Muscle of back (tissue), 3 donors: ENCODE measurements at regions not wholly inside any gene's neighbourhood (a gene's known extent, or its start where the extent isn't known, plus 50 kb on each side); places are given as distances from the start of the nearest gene placed in this dataset.
A peak's percentile ranks its signal among the peaks of the same experiment; 100 is the strongest.
"Not testable (repeated sequence)": the region's sequence is repeated elsewhere in the genome, so short reads cannot be mapped to it uniquely, and the experiment has no call there.

Experiments used
- DNase-seq, 3 donors: peaks; one replicate each; pipeline versions ENCODE4 v3.0.0 to v3.0.0-alpha.2; 2013

DNA sequence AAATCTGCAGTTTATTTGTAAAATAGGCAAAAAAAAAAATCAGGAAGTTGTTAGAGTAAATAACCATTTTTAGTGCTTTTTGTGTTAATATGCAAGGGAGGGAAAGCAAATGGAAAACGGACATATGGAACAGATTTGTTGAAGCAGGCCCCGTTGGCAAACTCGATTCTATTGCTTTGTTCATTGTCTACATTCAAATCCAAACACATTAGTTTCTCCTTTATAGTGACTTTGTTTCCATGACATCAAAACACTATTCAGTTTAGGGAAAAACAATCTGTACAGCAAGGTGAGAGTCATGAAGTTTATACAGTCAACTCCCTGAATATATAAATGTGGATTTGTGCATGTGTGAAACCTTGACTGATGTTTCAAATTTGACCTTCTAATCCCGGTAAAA lies 142.2 kb downstream of the FAM47A start:
- DNase-seq: peak; percentile 28 to 77 (median 63)

DNA sequence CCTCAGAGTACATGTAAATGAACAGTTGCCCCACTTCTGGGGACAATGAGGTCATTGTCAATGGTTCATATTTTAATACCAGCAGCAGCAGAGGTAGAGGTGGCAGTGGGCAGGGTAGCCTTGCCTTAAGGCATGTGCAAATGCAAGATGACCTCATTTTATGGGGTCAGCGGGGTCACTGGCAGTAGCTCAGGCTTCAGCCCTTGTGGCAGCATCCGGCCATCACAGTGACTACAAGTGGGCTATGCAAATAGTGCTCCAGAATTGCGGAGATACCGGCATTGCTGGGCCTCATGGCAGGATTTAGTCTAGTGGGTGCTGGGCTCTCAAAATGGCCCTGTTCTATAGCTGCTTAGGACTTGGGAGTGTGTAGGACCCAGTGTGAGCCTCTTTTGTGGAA lies 144.7 kb downstream of the FAM47A start:
- no peak for DNase-seq

DNA sequence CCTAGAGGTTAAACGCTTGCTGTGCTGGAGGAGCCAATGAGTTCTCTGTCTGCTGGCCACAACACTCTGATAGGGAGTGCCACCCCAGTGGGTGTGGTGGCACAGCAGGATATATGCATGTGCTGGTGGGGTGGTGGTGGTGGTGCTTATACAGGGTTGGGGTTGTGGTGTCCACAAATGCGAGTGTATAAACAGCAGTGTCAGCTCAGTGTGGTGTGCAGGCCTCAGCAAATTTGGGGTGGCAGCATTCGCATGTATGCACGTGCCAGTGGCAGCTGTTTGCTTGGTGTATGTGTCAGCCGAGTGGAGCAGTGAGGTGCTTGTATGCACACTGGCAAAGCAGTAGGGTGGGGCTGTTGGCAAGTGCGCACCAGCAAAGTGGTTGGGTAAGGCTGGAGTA lies 157.4 kb downstream of the FAM47A start:
- DNase-seq: no peak

DNA sequence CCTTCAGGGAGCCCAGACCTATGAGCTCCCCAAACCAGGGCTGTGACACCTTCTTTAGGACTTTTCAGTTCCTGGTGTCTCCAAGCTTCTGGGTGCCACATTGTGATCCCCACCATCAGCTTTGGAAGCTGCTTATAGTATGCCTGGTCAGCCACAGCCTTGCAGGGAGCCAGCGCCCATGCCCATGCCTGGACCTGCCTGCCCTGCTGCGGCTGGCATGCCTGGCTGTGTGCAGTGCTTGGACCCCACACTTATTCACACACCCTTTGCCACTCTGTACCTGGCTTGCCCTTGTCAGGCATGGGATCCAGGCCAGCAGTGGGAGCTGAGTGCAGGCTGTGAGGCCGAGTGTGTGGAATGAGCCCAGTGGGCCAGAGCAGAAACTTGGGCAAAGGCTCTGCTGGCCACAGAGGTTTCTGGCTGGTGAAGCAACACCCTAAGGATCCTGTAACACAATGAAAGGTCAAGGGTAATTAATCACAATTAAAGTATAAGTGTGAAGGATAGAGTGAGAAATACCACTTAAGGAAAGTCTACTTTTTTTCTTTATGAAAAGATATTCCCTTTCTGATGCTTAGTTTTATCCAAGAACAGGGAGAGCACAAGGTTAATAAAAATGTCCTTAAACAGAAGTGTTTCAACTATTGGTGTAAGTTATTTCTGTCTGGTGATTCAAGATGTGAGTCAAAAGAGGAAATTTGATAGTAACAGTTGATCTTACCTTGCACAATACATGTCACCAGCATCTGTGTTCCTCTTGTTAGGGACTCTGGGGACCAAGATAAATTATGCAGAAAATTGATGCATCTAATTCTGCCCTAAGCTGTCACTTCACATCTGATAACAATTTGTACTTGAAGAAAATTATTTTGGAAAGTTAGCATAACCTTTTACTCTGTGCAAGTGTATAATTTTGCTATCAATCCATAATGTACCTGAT lies 161.8 kb downstream of the FAM47A start:
- no peak for DNase-seq

DNA sequence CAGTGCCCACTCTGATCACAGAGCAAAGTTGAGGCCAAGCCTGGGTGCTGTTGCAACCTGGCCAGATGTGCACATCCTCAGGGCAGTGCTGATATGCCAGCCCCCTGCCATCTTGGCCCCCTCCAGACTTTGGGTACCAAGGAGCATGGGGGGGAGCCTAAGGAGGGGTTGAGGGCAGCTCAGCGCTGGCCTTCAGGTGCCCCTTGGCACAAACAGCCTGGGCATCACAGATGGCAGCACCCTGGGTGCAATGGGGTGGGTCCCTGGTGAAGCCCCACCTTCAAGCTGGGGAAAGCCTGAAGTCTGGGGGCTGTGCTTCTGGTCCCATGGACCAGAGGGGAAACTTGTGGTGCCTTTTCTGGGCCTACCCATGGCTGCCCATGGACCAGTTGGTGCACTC lies 163.0 kb downstream of the FAM47A start:
- no peak for DNase-seq

DNA sequence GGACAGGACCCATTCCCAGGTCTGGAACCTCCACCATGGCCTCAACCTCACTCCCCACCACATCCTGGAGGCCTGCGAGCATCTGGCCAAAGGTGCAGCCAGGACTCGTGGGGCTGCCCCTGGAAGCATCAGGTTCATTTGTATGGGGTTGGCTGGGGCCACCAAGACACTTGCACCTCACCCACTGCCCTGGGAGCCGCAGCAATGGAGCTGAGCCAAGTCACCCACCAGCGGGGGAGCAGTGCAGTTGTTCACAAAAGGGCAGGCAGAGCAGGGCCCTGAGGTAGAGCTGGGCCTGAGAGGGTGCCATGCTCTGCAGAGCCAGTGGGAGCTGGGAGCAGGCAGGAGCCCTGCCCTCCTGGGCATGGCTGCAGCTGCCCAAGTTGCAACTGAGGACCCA lies 163.5 kb downstream of the FAM47A start:
- DNase-seq: no peak

DNA sequence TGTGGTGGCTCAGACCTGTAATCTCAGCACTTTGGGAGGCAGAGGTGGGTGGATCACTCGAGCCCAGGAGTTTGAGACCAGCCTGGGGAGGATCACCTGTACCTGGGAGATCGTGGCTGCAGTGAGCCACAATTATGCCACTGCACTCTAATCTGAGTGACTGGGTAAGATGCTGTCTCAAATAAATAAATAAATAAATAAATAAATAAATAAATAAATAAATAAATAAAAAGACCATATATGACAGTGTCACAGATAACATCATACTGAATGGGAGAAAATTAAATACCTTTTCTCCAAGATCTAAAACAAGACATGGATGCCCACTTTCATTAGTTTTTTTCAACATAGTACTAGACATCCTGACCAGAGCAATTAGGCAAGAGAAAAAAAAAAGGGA lies 182.8 kb downstream of the FAM47A start:
- no peak for DNase-seq

DNA sequence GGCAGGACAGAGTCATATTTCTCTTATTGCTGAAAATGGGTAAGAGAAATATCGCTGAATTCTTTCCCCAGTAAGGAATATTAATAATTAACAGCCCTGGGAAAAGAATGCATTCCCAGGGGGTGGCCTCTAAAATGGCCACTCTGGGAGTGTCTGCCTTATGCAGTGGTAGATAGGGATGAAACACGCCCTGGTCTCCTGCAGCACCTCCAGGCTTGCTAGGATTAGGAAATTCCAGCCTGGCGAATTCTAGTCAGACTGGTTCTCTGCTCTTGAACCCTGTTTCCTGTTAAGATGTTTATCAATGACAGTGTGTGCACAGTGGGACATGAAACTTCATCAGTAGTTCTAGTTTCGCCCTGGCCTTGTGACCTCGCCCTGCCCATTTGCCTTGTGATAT lies 205.9 kb downstream of the FAM47A start:
- not testable (repeated sequence) for DNase-seq

DNA sequence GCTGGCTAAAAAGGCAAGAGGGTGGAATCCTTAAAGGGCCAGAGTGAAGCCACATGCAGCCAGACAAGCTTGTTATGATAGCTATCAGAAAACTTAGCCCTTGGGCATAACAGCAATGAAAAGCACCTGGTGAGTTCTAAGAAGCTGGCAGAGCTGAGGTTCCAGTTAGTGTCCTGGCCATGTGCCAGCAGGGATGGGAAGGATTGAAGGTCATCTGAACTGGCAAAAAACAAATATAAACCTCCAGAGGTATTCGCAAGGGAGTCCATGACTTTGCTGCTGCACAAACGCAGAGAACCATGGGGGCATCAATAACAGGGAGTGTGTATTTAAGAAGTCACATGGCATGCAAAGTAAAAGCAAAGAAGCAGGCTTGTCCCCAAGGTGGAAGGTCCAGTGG lies 208.9 kb downstream of the FAM47A start:
- no peak for DNase-seq

DNA sequence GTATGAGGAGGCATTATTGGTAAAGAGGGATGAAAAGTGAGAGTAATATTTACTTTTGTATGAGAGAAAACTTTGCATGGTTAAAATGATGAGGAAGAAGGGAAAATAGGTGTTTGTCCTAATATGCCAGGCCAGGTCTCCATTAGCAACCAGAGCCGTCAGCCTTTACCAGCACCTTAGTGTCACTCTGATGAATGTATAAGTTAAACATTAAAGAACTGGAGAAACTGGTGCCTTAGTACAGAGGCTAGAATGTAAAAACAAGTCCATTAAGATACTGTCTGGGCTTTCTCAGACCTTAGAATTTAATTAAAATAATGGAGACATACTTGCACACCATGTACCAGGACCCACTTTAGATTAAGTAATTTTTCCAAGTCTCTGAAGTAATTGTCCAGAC lies 222.3 kb downstream of the FAM47A start:
- DNase-seq: no peak

DNA sequence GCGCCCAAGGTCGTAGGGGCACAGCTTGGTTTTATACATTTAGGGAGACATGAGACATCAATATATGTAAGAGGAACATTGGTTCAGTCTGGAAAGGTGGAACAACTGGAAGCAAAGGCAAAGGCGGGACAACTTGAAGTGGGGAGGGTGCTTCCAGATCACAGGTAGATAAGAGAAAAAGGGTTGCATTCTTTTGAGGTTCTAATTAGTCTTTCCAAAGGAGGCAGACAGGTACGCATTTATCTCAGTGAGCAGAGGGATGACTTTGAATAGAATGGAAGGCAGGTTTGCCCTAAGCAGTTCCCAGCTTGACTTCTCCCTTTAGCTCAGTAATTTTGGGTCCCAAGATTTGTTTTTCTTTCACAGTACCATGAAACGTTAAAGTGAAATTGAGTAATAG lies 223.2 kb downstream of the FAM47A start:
- DNase-seq: no peak

DNA sequence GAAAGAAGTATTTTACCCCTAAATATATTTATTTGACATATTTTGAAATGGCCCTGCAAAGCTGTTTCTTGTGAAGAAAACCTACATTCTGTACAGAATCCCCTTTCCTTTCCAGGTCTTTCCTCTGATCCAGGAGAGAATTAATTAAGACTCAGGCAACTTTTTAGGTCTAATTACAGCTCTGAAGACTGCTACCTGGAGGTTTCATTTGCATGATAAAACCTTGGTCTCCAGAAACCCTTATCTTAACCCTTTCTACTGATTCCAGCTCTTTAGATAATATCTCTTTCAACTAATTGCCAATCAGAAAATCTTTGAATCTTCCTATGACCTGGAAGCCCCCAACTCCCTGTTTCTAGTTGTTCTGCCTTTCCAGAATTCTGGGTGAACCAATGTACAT lies 224.0 kb downstream of the FAM47A start:
- no peak for DNase-seq

DNA sequence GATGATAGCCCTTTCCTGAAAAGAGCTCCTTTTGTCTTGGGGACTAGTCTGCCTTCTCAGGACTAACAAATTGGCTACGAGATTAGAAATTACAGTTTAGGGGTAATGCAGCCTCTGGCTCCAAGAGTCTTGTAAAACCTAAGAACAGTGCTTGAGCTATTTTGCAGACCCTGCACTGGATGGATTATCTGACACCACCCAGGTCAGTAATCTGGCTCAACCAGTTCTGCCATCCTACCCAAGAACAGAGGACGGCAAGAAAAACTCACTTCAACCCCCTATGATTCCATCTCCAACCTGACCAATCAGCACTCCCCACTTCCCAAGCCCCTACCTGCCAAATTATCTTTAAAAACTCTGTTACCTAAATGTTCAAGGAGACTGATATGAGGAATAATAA lies 225.1 kb downstream of the FAM47A start:
- DNase-seq: no peak

DNA sequence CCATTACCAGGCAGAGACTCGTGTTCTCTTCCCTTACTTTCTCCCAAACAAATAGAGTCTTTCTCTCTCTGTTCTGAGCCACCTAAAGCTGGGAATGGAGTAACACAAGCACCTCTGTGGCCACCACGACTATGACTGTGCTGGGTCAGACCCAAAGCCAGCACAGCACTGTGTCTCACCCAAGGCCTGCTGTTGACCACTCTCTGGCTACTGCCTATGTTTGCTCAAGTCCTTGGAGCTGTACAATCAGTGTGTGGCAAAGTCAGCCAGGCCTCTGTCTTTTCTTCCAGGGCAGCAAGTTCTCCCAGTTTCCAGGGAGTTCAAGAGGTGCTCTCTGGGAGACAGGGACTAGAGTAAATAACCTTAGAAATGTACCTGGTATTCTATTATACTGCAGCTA lies 239.4 kb downstream of the FAM47A start:
- no peak for DNase-seq

DNA sequence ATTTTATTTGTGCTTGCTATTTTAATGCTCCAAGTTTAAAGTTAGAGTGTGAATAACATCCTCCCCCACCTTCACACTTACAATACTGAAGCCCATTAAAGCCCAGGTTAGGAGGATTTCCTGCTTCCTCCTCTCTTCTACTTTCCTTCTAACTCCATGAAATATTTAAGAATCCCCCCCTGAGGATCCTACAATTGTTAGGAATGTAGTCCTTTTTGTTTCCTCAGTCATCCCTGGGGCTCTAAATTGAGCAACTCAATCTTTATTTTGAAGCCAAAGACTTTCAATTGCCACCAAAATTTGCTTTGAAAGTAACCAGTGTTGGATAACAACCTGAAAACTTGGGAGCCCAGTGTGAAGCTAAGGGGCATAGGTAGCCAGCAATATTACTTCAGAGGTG lies 276.9 kb downstream of the FAM47A start:
- DNase-seq: no peak

DNA sequence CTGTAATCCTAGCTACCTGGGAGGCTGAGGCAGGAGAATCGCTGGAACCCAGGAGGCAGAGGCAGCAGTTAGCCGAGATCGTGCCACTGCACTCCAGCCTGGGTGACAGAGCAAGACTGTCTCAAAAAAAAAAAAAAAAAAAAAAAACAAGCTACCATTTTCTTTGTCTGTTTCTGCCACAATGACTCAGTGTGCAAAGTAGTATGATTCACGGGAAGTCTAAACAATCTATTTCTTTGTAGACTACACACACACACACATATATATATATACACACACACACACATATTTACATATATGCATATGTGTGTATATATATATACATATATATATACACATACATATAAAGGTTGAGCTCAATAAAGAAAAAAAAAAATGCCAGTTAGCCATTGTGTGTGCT lies 280.0 kb downstream of the FAM47A start:
- not testable (repeated sequence) for DNase-seq

DNA sequence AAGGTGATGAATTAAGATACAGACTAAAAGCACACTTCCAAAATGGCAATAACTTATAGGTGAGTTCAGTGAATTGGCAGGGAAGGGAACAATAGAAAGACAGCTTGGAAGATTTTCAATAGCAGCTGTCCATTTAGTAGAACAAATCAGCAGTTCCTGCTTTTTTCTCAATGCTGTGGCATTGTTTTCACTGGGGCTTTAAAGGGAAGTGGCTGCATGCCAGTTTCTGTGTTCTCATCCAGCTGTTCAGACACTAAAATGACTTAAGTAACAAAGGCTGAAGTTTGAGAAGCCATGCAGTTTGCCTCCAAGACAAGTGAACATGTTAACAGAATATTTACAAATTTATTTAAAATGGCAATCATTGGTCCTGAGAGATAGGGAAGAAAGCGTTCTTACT lies 291.9 kb downstream of the FAM47A start:
- peak; percentile 22 to 69 (median 53) for DNase-seq

DNA sequence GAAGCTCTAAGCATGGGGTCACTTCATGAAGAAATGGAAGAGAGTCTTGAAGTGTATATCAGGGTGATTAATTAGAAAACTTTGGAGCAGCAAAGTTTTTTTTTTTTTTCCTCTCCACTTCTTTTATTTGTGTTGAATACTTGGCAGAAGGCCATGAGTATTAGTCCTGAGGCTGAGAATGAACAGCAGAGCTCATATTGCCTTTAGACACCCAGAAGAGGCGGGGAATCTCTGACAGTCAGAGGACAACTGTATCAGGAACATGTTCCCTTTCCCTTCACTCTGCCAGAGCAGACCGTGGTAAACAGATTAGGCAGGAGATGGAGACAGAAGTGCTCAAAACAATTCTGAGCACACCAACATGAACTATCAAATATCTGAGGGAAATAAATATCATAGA lies 300.9 kb downstream of the FAM47A start:
- DNase-seq: peak in 2 of 3 donors; percentile 2 to 4

DNA sequence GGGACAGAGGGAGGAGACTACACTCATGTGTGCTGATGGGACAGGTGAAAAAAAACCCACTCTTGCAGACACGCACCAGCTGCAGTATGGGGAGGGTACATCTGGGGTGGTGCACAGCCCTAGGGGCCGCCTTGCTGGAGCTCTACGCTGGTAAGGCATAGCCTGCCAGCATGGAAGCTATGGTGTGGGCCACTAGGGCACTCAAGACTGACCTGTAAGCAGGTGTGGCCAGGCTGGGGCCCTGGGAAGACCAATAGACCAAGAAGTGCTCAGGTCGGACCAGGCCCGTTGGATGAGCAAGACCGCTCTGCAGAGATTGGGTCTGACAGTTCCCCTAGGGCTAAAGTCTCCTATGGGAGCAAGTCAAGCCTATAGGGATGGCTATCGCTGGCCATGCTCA lies 314.8 kb downstream of the FAM47A start:
- no peak for DNase-seq

DNA sequence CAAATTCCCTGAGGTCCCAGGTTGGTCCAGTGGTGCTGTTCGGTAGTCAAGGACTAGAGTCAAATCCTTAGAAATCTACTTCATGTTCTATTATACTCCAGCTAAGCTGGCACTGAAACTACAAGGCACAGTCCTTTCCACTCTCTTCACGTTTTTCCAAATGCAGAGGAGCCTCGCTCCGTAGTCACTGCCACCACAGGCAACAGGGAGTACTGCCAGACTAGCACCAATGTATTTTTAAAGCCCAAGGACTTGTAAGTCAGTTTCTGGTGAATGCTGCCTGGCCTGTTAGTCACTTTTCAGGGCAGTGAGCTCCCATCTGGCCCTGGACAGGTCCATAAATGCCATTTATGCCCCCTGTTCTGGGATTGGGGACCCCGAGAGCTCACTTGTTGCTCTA lies 323.5 kb downstream of the FAM47A start:
- no peak for DNase-seq

DNA sequence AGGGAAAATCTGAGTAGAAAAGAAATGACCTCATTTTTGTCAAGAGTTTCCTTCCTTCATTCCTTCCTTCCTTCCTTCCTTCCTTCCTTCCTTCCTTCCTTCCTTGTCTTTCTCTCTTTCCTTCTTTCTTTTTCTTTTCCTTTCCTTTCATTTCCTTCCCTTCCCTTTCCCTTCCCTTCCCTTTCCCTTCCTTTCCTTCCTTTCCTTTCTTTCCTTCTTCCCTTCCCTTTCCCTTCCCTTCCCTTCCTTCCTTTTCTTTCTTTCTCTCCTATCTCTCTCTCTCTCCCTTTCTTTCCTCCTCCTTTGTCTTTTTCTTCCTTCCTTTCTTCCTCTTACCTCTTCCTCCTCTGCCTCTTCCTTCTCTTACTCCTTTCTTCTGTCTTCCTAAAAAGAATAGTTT lies 347.6 kb downstream of the FAM47A start:
- no peak for DNase-seq

DNA sequence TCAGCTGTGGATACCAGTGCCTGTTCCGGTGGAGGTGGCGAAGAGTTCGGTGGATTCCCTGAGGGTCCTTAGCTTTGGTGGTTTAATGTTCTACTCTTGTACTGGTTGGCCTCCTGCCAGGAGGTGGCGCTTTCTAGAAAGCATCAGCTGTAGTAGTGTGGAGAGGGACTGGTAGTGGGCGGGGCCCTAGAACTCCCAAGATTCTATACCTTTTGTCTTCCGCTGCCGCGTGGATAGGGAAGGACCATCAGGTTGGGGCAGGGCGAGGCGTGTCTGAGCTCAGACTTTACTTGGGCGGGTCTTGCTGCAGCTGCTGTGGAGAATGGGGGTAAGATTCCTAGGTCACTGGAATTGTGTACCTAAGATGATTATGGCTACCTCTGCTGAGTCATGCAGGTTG lies 390.3 kb downstream of the FAM47A start:
- DNase-seq: no peak

DNA sequence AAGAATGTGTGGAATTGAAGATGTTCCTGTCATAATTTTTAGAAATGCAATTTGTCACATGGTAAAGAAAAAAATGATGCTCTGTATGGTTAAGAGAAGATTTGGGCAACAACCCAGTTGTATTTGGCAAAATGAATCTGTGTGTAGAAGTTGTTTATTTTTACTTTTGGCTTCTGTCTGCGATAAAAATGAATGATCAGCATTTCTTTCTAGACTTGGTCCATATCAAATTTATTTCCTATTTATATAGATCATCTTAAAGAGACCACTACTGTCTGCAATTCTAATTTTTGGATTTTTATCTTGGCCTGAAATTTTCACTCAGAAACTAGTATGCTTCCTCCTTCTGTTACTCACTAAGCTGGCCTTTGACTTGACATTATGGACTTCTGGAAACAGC lies 396.9 kb downstream of the FAM47A start:
- no peak for DNase-seq
